ENCODE measurements at regions not wholly inside any gene's neighbourhood (a gene's known extent, or its start where the extent isn't known, plus 50 kb on each side); places are given as distances from the start of the nearest gene placed in this dataset.

DNA sequence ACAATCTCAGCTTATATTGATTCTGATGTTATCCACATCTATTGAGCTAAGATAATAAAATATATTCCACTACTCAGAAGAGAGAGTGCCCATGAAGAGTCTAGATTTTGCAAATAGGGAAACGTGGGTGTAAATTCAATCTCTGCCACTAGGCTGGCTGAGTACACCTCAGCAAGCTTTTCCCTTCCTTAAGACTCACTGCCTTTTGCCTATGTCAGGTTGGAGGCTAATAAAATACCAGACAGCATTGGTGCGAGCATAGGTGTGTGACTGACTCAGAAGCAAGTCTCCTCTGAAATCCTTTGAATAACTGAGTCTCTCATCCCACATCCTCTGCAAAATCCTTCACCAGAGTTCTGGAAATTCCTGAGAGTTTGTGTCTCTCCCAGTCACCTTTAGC lies 405.4 kb upstream of the CPEB2 start:
- TF ChIP-seq, protein P1, sequence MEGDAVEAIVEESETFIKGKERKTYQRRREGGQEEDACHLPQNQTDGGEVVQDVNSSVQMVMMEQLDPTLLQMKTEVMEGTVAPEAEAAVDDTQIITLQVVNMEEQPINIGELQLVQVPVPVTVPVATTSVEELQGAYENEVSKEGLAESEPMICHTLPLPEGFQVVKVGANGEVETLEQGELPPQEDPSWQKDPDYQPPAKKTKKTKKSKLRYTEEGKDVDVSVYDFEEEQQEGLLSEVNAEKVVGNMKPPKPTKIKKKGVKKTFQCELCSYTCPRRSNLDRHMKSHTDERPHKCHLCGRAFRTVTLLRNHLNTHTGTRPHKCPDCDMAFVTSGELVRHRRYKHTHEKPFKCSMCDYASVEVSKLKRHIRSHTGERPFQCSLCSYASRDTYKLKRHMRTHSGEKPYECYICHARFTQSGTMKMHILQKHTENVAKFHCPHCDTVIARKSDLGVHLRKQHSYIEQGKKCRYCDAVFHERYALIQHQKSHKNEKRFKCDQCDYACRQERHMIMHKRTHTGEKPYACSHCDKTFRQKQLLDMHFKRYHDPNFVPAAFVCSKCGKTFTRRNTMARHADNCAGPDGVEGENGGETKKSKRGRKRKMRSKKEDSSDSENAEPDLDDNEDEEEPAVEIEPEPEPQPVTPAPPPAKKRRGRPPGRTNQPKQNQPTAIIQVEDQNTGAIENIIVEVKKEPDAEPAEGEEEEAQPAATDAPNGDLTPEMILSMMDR (IDR thresholded peaks at IDR 0.05; ENCODE audit: extremely low read depth, missing control alignments) = no peak
- no peak for DNase-seq (ENCODE audit: low spot score)

GRCh38 chr4:14602206-14602605 lies 400.1 kb upstream of the CPEB2 start:
- DNase-seq (ENCODE audit: low spot score) = no peak
- TF ChIP-seq, protein P1 (IDR thresholded peaks at IDR 0.05; ENCODE audit: extremely low read depth, missing control alignments) = no peak

GRCh38 chr4:14607001-14607400 lies 395.3 kb upstream of the CPEB2 start:
- TF ChIP-seq, protein P1 (IDR thresholded peaks at IDR 0.05; ENCODE audit: extremely low read depth, missing control alignments) = no peak

DNA sequence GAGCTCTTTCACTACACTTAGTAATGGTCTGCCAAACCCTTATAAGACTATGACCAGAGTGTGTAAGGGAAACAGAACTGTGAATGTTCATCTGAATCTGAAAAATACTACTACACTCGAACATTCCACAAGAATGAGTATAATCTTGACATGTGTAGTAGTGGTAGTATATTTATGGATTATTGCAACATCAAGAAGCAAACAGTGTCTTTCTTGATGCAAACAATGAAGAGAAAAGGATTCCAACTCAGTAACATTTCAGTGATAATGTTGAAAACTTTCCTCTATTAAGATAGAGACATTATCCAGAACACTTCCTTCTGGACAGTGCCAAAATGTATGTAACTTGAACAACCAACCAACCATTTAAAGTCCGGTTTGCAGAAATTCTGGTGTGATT lies 394.7 kb upstream of the CPEB2 start:
- TF ChIP-seq, protein P1 (IDR thresholded peaks at IDR 0.05; ENCODE audit: extremely low read depth, missing control alignments) = no peak
- no peak for DNase-seq (ENCODE audit: low spot score)

More at GRCh38 chr4:14607001-14607400, 395.3 kb upstream of the CPEB2 start:
- no peak for DNase-seq (ENCODE audit: low spot score)

DNA sequence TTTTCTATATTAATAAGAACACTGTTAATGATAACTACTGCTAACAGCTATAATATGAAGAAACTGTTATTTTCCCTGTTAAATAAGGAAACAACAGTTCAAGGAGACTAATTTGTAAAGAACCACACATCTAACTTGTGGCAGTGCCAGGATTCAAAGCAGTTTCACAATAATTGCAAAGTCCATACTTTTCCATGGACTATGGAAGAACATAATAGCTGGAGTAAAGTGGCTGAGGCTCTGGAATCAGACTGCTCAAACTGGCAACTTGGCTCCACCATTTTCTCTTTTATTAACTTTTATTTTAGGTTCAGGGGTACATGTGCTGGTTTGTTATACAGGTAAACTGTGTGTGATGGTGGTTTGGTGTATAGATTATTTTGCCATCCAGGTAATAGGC lies 393.7 kb upstream of the CPEB2 start:
- TF ChIP-seq, protein P1 (IDR thresholded peaks at IDR 0.05; ENCODE audit: extremely low read depth, missing control alignments) = no peak
- DNase-seq (ENCODE audit: low spot score) = no peak

DNA sequence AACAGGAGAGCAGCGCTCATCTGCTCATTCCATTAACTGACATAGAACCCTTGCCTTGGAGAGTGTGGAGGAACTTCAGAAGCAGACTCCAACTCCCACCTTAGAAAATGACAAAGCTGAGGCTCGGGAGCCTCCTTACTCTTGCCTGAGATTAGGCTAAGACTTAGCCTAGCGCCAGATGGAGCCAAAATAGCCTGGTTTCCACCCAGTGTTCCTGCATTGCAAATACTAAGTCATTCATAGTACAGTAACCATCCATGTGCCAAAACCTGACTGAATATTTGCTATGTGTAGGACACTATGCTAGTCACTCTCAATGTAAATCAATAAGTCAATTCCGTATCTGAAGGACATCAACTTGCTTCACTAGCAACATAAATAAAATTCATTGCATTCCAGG lies 387.4 kb upstream of the CPEB2 start:
- no peak for DNase-seq (ENCODE audit: low spot score)
- TF ChIP-seq, protein P1 (IDR thresholded peaks at IDR 0.05; ENCODE audit: extremely low read depth, missing control alignments) = no peak

DNA sequence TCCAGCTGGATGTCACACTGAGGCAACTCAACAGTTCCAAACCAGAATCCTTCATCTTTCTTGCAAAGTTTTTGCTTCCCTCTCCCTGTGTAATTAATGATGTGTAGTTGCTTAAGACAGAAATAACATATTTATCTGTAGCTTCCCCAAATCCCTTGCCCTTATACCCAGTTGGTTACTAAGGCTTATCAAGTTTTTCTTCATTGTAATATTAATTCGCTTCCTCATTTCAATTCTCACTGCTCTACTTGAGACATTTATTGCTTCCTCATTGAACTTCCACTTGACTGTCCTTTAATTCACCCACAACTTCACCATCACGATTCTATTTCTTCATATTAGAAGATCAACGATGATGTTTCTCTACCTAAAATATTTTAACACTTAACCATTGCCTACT lies 386.6 kb upstream of the CPEB2 start:
- TF ChIP-seq, protein P1 (IDR thresholded peaks at IDR 0.05; ENCODE audit: extremely low read depth, missing control alignments) = no peak
- no peak for DNase-seq (ENCODE audit: low spot score)

All from GM20000 (cell line).